HG02610 (cell line): ENCODE measurements at regions not wholly inside any gene's neighbourhood (a gene's known extent, or its start where the extent isn't known, plus 50 kb on each side); places are given as distances from the start of the nearest gene placed in this dataset.

Experiments used
- ATAC-seq: cut with Tn5 transposase; IDR thresholded peaks from one replicate; pipeline ENCODE4 v1.9.1; 2021; ENCODE audit warnings: mild to moderate bottlenecking, moderate library complexity; ENCODE audit not compliant: unreplicated experiment

GRCh38 chr14:61139006-61139599 is 142.0 kb downstream of the TMEM30B start:
- ATAC-seq: no peak

- ATAC-seq: no peak
Observed at GRCh38 chr14:61132894-61133293, 148.2 kb downstream of the TMEM30B start.

GRCh38 chr14:61132336-61132735 is 148.8 kb downstream of the TMEM30B start:
- no peak for ATAC-seq

GRCh38 chr14:61130512-61131260 is 149.6 kb downstream of the SLC38A6 start:
- ATAC-seq: no peak

- ATAC-seq: no peak
Observed at GRCh38 chr14:61129168-61129745, 148.2 kb downstream of the SLC38A6 start.

- no peak for ATAC-seq
Observed at GRCh38 chr14:61128382-61129167, 147.5 kb downstream of the SLC38A6 start.

- no peak for ATAC-seq
Observed at GRCh38 chr14:61126603-61127498, 145.8 kb downstream of the SLC38A6 start.

- no peak for ATAC-seq
Observed at GRCh38 chr14:61125867-61126572, 145.0 kb downstream of the SLC38A6 start.

GRCh38 chr14:61125041-61125866 is 144.2 kb downstream of the SLC38A6 start:
- ATAC-seq: no peak

GRCh38 chr14:61122862-61123261 is 141.8 kb downstream of the SLC38A6 start:
- no peak for ATAC-seq

- no peak for ATAC-seq
Observed at GRCh38 chr14:61121355-61121787, 140.3 kb downstream of the SLC38A6 start.

GRCh38 chr14:61120576-61120975 is 139.5 kb downstream of the SLC38A6 start:
- no peak for ATAC-seq

GRCh38 chr14:61119006-61119405 is 138.0 kb downstream of the SLC38A6 start:
- no peak for ATAC-seq

- ATAC-seq: no peak
Observed at GRCh38 chr14:61116369-61116768, 135.3 kb downstream of the SLC38A6 start.

- no peak for ATAC-seq
Observed at GRCh38 chr14:61113561-61114225, 132.6 kb downstream of the SLC38A6 start.

- ATAC-seq: no peak
Observed at GRCh38 chr14:61112506-61112905, 131.5 kb downstream of the SLC38A6 start.

GRCh38 chr14:61111731-61112130 is 130.7 kb downstream of the SLC38A6 start:
- ATAC-seq: no peak

GRCh38 chr14:61111209-61111665 is 130.2 kb downstream of the SLC38A6 start:
- ATAC-seq: no peak
